ENCODE measurements at regions not wholly inside any gene's neighbourhood (a gene's known extent, or its start where the extent isn't known, plus 50 kb on each side); places are given as distances from the start of the nearest gene placed in this dataset.
"Not testable (repeated sequence)": the region's sequence is repeated elsewhere in the genome, so short reads cannot be mapped to it uniquely, and the experiment has no call there.

- Histone ChIP-seq H3F3A (ENCODE audit: insufficient read depth, low read depth) (no peaks in the 10 kb centered on the region), H3K9me2 (ENCODE audit: insufficient read depth) (no peaks in the 10 kb centered on the region), H4K20me1 (ENCODE audit: insufficient read depth) (no peaks in the 10 kb centered on the region), H3K27ac (no peak overlapping the region), H3K4me1 (replicated peaks; ENCODE audit: insufficient read depth) (no peaks in the 10 kb centered on the region), H3K27me3 (ENCODE audit: insufficient read depth, low read depth) (no peaks in the 10 kb centered on the region), H3K4me3 (no peak overlapping the region), H3K9me3 (ENCODE audit: insufficient read depth, low read depth) (no peaks in the 10 kb centered on the region), H3K4me2 (no peak overlapping the region), H3K36me3 (ENCODE audit: low read depth) (no peaks in the 10 kb centered on the region), H3K79me2 (ENCODE audit: low read depth) (no peaks in the 10 kb centered on the region), H2AFZ (no peak overlapping the region)
- no TSS peak for BruUV-seq (replicated peaks)
- no peak for TF ChIP-seq EZH2 (IDR thresholded peaks at IDR 0.05; ENCODE audit: low read depth)
- no peak for TF ChIP-seq CTCF (conservative IDR thresholded peaks at IDR 0.05)
- ChIA-PET POLR2A (ENCODE audit: unreplicated experiment) (no interaction called here), CTCF (no interaction called here)
- intact Hi-C loops (cut with micrococcal nuclease; ENCODE audit: unreplicated experiment), result no loop called here
- DNase-seq, result no peak
Observed at GRCh38 chr2:41206004-41206403, 754.1 kb upstream of the SLC8A1 start.

- no peaks in the 10 kb centered on the region for H3K27me3 ChIP-seq (ENCODE audit: insufficient read depth, low read depth)
- H4K20me1 ChIP-seq (ENCODE audit: insufficient read depth), result no peaks in the 10 kb centered on the region
- no peak overlapping the region for H3K27ac ChIP-seq
- H3K9me3 ChIP-seq (ENCODE audit: insufficient read depth, low read depth), result no peaks in the 10 kb centered on the region
- ChIA-PET CTCF (no interaction called here), POLR2A (ENCODE audit: unreplicated experiment) (no interaction called here)
- no peak for DNase-seq
- no peak overlapping the region for H3K4me2 ChIP-seq
- TF ChIP-seq EZH2 (IDR thresholded peaks at IDR 0.05; ENCODE audit: low read depth) (no peak), CTCF (conservative IDR thresholded peaks at IDR 0.05) (no peak)
- no peaks in the 10 kb centered on the region for H3F3A ChIP-seq (ENCODE audit: insufficient read depth, low read depth)
- intact Hi-C loops (cut with micrococcal nuclease; ENCODE audit: unreplicated experiment), result no loop called here
- no peak overlapping the region for H3K4me3 ChIP-seq
- no TSS peak for BruUV-seq (replicated peaks)
- H2AFZ ChIP-seq, result no peak overlapping the region
- H3K79me2 ChIP-seq (ENCODE audit: low read depth), result no peaks in the 10 kb centered on the region
- no peaks in the 10 kb centered on the region for H3K9me2 ChIP-seq (ENCODE audit: insufficient read depth)
- H3K36me3 ChIP-seq (ENCODE audit: low read depth), result no peaks in the 10 kb centered on the region
- no peaks in the 10 kb centered on the region for H3K4me1 ChIP-seq (replicated peaks; ENCODE audit: insufficient read depth)
Observed at GRCh38 chr2:41207578-41207977, 755.7 kb upstream of the SLC8A1 start.

DNA sequence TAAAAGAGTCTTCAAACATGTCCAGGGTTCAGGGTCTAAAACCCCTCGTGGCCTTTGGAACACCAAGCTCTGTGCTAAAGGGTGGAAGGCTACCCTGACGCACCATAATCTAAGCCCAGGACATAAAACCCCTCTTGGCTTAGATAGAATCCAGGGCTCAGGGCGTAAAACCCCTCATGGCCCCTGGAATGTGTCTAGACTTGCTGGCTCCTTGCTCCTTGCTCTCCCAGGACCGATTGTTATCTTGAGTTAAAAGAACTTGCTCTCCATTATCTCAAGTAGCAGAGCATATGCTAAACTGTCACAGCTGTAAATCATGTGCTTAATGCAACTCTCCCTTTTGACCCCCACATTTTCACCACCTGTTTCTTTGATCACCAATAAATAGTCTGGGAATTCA is 758.1 kb upstream of the SLC8A1 start:
- H3K79me2 ChIP-seq (ENCODE audit: low read depth); H2AFZ ChIP-seq; H3F3A ChIP-seq (ENCODE audit: insufficient read depth, low read depth); H3K9me2 ChIP-seq (ENCODE audit: insufficient read depth); intact Hi-C loops (cut with micrococcal nuclease; ENCODE audit: unreplicated experiment); H3K36me3 ChIP-seq (ENCODE audit: low read depth); H4K20me1 ChIP-seq (ENCODE audit: insufficient read depth); H3K27me3 ChIP-seq (ENCODE audit: insufficient read depth, low read depth); H3K9me3 ChIP-seq (ENCODE audit: insufficient read depth, low read depth); DNase-seq; H3K4me2 ChIP-seq; POLR2A ChIA-PET (ENCODE audit: unreplicated experiment); H3K27ac ChIP-seq; BruUV-seq (replicated peaks); CTCF ChIA-PET; H3K4me1 ChIP-seq (replicated peaks; ENCODE audit: insufficient read depth); H3K4me3 ChIP-seq: not testable (repeated sequence)

GRCh38 chr2:41216978-41217377 is 765.1 kb upstream of the SLC8A1 start:
- no peaks in the 10 kb centered on the region for H3K79me2 ChIP-seq (ENCODE audit: low read depth)
- H3K9me3 ChIP-seq (ENCODE audit: insufficient read depth, low read depth), result no peaks in the 10 kb centered on the region
- H3K4me3 ChIP-seq, result no peak overlapping the region
- TF ChIP-seq EZH2 (IDR thresholded peaks at IDR 0.05; ENCODE audit: low read depth), result no peak
- TF ChIP-seq CTCF (conservative IDR thresholded peaks at IDR 0.05), result no peak
- no peak overlapping the region for H3K27ac ChIP-seq
- no peaks in the 10 kb centered on the region for H4K20me1 ChIP-seq (ENCODE audit: insufficient read depth)
- BruUV-seq (replicated peaks), result no TSS peak
- ChIA-PET CTCF (no interaction called here), POLR2A (ENCODE audit: unreplicated experiment) (no interaction called here)
- DNase-seq, result no peak
- no peaks in the 10 kb centered on the region for H3K36me3 ChIP-seq (ENCODE audit: low read depth)
- no peaks in the 10 kb centered on the region for H3K27me3 ChIP-seq (ENCODE audit: insufficient read depth, low read depth)
- H3K4me1 ChIP-seq (replicated peaks; ENCODE audit: insufficient read depth), result no peaks in the 10 kb centered on the region
- intact Hi-C loops (cut with micrococcal nuclease; ENCODE audit: unreplicated experiment), result no loop called here
- H3K4me2 ChIP-seq, result no peak overlapping the region
- H3F3A ChIP-seq (ENCODE audit: insufficient read depth, low read depth), result no peaks in the 10 kb centered on the region
- no peak overlapping the region for H2AFZ ChIP-seq
- no peaks in the 10 kb centered on the region for H3K9me2 ChIP-seq (ENCODE audit: insufficient read depth)

All from PC-9 (cell line).